Activated CD4-positive, alpha-beta T cell treated with anti-CD3 and anti-CD28 coated beads for 1 hour (primary cell): ENCODE measurements at regions not wholly inside any gene's neighbourhood (a gene's known extent, or its start where the extent isn't known, plus 50 kb on each side); places are given as distances from the start of the nearest gene placed in this dataset.

Source experiments
- DNase-seq: peaks from one replicate; pipeline ENCODE4 v3.0.0-alpha.2; 2020

GRCh38 chr3:110779581-110779980 lies 292.0 kb upstream of the NECTIN3 start:
- no peak for DNase-seq

DNA sequence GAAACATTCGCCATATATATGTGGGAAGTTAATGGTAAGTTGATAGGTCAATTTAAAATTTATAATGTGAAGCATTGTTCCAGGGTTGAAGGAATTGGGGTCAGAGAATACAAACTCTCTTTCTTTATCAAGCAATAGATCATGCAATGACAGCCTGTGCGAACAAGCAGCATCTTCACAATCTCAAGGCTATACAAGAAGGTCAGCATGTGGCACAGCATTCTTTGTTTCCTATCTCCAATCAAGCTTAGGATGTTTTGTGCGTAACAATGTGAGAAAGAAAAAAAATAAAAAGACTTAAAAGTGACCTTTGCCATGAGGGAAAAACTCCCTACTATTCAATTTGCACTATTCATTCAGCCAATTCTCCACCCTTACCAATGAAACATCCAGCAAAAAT lies 288.1 kb upstream of the NECTIN3 start:
- DNase-seq: no peak

GRCh38 chr3:110788794-110789193 lies 282.8 kb upstream of the NECTIN3 start:
- DNase-seq: no peak

GRCh38 chr3:110789315-110789714 lies 282.3 kb upstream of the NECTIN3 start:
- no peak for DNase-seq

GRCh38 chr3:110790631-110791030 lies 281.0 kb upstream of the NECTIN3 start:
- no peak for DNase-seq

GRCh38 chr3:110791995-110792686 lies 279.5 kb upstream of the NECTIN3 start:
- no peak for DNase-seq

DNA sequence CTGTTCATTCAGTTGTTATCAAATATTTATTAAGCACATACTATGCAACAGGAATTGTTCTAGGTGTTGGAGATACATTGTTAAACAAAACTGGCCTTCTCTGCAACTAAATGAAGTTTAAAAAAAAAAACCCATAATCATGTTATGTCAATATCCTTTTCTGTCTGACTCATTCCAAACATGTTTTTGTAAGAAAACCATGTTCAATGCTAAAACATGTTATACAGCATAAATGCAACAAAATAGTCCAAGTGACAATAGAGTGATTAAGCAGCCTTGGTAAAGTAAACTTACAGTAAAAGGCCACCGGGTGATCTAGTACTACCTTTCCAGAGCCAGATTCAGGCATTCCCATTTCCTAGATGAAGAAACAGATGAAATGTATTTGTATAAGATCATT lies 278.0 kb upstream of the NECTIN3 start:
- no peak for DNase-seq

DNA sequence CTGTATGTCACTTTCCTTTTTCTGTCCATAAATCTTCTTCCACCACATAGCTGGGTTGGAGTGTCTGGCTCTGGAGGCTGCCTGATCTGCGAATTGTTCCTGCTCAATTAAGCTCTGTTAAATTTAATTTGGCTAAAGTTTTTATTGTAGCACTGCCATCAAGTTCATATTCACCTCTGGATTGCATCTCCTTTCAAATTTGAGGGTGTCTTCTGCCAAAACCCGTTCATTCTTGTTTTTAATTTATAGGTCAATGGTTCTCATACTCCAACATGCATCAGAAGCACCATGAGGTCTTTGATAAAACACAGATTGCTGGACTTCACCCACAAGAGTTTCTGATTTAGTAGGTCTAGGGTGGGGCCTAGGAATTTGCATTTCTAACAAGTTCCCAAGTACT lies 276.5 kb upstream of the NECTIN3 start:
- DNase-seq: no peak

DNA sequence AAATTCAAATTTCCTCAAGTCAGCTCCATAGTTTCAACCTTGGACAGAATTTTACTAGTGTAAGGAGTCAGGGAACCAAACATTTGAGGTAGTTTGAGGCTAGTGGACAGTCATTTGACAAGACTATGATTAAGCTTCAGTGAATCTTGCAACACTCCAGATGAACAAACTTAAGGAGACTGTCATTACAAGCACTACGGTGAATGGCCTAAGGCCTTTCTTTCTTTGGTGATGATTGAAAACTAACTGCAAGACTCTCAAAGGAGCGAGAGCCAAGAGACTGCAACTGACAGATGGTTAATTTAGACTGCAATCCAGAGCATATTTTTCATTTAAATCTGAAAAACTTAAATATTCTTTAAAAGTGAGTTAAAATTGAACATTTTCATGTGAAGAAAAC lies 272.3 kb upstream of the NECTIN3 start:
- no peak for DNase-seq

- DNase-seq: no peak
Observed at GRCh38 chr3:110804856-110805255, 266.8 kb upstream of the NECTIN3 start.

- no peak for DNase-seq
Observed at GRCh38 chr3:110806924-110807323, 264.7 kb upstream of the NECTIN3 start.

DNA sequence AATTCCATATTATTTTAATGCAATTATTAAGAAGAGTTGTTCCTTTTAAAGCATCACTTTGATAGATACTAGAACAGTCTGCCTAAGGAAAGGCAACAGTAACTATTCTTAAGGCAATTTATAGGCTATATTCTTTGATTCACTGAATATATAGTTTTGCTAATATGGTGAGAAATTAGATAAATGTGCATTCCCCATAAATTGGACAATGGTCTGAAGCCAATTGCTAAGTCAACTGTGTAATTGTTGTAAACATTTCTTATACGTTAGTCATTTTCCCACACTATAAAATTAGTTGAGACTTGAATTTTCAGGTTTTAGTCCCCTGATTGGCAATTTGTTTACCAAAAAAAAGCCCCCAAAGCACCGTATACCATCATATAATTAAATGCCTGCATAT lies 263.0 kb upstream of the NECTIN3 start:
- no peak for DNase-seq

GRCh38 chr3:110810356-110810755 lies 261.3 kb upstream of the NECTIN3 start:
- no peak for DNase-seq

GRCh38 chr3:110811050-110811449 lies 260.6 kb upstream of the NECTIN3 start:
- DNase-seq: no peak

DNA sequence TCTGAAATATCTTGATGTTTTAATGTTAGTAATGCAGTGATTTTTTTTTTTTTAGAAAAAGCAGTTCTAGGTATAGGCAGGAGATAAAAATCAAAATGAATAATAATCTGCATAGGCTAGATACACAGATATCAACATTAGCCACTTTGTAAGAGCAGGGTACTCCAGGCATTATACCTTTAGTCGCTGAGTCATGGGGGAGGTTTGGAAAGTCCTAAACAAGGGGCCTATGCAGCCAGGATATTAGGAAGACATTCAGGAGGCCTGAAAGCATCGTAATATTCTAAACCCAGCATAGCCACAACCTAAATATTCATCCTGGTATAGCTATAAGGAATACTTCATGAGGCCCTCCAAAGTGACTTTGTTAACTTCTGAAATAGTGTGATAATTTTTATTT lies 258.1 kb upstream of the NECTIN3 start:
- no peak for DNase-seq

GRCh38 chr3:110814170-110815007 lies 257.2 kb upstream of the NECTIN3 start:
- DNase-seq: no peak

DNA sequence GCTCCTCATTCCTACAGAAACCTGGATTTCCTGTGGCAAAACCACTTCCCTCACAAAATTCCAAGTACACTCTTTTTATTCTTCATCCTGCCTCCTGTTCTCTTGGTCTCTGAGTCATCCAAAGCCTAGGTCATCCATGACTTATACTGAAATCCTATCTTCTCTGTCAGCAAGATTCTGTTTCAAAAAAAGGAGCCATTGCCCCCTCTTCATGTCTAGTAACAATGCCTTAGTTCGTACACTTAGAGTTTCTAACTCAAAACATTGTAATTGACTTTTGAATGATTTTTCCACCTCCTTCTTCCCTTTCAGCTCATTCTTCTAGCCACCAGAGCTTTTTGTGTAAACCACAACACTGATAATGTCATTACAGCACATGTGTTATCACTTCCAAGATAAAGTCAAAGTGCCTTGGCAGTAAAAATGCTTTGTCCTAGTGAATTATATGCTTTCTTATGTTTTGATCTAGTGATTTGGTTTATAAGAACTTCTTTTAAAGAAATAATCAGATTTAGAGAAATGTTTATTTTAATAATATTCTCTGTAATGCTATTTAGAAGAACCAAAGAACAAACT lies 256.5 kb upstream of the NECTIN3 start:
- DNase-seq: no peak

DNA sequence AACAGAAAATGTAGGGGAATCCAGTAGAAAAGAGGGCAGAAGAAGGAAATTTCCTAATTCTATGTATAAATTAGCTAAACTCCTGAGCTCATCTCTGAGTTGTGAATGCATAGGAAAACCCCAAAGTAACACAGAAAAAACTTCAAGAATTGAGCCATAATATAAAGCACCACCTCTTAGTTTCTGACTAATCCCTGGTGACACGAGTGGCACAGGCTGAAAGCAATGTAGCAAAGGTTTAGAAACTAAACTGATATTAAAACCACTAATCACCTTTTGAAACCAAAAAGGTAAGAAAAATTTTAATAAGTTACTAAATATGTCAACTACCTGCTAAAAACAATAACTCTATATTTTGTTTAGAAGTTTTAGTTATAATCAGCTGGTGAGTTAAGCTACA lies 255.6 kb upstream of the NECTIN3 start:
- no peak for DNase-seq

- DNase-seq: no peak
Observed at GRCh38 chr3:110821586-110821985, 250.0 kb upstream of the NECTIN3 start.

DNA sequence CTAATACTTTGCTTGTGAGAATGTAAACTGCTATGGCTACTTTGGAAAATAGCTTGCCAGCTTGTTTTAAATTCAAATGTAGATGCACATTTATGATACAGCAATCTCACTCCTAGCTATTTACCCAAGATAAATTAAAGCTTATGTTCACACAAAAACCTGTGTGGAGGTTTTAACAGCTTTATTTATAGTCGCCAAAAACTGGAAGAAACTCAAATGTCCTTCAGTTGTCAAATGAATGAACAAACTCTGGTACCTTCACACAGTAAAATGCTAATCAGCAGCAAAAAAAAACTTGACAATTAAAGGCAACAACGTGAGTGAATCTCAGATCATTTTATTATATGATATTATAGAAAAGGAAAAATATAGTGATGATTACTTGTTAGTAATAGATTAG lies 248.6 kb upstream of the NECTIN3 start:
- DNase-seq: no peak

- no peak for DNase-seq
Observed at GRCh38 chr3:110846971-110847370, 224.6 kb upstream of the NECTIN3 start.

- no peak for DNase-seq
Observed at GRCh38 chr3:110849064-110849463, 222.6 kb upstream of the NECTIN3 start.

DNA sequence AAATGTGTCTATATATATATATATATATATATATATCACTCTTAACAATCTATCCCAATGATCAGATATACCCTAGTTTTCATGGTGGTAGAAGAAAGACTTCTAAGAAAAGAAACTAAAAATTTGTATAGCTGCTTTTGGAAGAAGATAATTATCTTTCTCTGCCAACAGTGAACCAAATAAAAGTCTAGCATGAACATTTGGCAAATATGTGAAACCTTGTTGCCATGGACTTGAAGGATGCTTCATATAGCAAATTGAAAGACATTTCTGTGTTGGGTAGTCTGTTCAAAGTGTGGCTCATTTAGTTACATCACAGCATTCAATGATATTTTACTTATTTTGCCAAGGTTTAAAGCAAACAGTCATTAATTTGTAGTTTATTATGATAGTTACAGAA lies 219.9 kb upstream of the NECTIN3 start:
- DNase-seq: no peak

DNA sequence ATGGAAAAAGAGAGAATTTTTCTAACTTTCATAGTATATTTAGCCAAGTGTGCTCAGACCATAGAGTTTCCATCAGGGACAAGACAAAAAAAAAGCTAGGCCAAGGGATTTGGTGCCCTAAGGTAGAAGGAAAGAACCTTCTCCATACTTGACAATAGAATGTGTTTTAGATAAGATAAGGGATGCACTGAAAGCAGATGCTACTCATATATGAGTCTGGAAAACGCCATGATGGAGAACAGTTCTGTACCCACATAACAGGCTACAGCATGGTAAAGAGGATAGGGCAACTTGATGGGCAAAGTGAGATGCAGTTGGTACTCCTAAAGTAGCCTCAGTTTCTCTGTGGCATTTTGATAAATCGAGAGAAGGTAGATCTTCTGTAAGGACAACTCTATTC lies 216.4 kb upstream of the NECTIN3 start:
- DNase-seq: no peak
